BJ (cell line): ENCODE measurements at regions not wholly inside any gene's neighbourhood (a gene's known extent, or its start where the extent isn't known, plus 50 kb on each side); places are given as distances from the start of the nearest gene placed in this dataset.

Experiments
- CTCF ChIA-PET: fragments of 350-600 bp; formaldehyde crosslinking; extraction: SDS; loops from one replicate; lab custom pipeline; 2021; ENCODE audit warnings: antibody characterized with exemption, inconsistent platforms; lab: Yijun Ruan, JAX
- POLR2A ChIA-PET: fragments of 300-600 bp; sonication (Branson Sonifier 250); formaldehyde crosslinking; extraction: SDS; loops from one replicate; lab custom pipeline; 2021; ENCODE audit warnings: antibody characterized with exemption; lab: Charles Lee
- DNase-seq: peaks from one replicate; pipeline ENCODE4 v3.0.0-alpha.2; 2011; ENCODE audit warnings: low read depth
- H3K27me3 ChIP-seq: 2 replicates; pipeline ENCODE4 v1.6.0; 2011; ENCODE audit warnings: low read length; ENCODE audit not compliant: control insufficient read depth, insufficient read depth
- H3K36me3 ChIP-seq: 2 replicates; pipeline ENCODE4 v1.5.1; 2011; ENCODE audit warnings: low read length; ENCODE audit not compliant: control insufficient read depth, insufficient read depth
- H3K4me3 ChIP-seq: 2 replicates; pipeline ENCODE4 v1.5.1; 2011; ENCODE audit warnings: low read depth, mild to moderate bottlenecking, control low read depth, low read length
- TF ChIP-seq, protein P1 (sequence below): IDR thresholded peaks from 2 replicates; pipeline ENCODE4 v1.5.1; 2011; ENCODE audit warnings: low read depth, mild to moderate bottlenecking, control low read depth, inconsistent platforms, low read length, moderate library complexity; ENCODE audit not compliant: insufficient read depth

- no peaks in the 10 kb centered on the region for H3K36me3 ChIP-seq
- TF ChIP-seq, protein P1, sequence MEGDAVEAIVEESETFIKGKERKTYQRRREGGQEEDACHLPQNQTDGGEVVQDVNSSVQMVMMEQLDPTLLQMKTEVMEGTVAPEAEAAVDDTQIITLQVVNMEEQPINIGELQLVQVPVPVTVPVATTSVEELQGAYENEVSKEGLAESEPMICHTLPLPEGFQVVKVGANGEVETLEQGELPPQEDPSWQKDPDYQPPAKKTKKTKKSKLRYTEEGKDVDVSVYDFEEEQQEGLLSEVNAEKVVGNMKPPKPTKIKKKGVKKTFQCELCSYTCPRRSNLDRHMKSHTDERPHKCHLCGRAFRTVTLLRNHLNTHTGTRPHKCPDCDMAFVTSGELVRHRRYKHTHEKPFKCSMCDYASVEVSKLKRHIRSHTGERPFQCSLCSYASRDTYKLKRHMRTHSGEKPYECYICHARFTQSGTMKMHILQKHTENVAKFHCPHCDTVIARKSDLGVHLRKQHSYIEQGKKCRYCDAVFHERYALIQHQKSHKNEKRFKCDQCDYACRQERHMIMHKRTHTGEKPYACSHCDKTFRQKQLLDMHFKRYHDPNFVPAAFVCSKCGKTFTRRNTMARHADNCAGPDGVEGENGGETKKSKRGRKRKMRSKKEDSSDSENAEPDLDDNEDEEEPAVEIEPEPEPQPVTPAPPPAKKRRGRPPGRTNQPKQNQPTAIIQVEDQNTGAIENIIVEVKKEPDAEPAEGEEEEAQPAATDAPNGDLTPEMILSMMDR: no peak
- CTCF ChIA-PET: interaction anchor here (14.7 kb wide), 1 partner anchor 150 kb away, joined by 474 read pairs; no protein-coding TSS in a partner anchor
- no peaks in the 10 kb centered on the region for H3K27me3 ChIP-seq
- no peak for DNase-seq
- POLR2A ChIA-PET: no interaction called here
- peak overlapping the region; percentile 15; the same call in 1 of the 2 replicates for H3K4me3 ChIP-seq
These were observed 103.9 kb downstream of the EBNA1BP2 start for GRCh38 chr1:43067977-43068751.

GRCh38 chr1:43067233-43067745 lies 104.8 kb downstream of the EBNA1BP2 start:
- no peak for DNase-seq
- no peak overlapping the region for H3K4me3 ChIP-seq
- ChIA-PET CTCF (interaction anchor here (14.7 kb wide), 1 partner anchor 149 kb away, joined by 474 read pairs; no protein-coding TSS in a partner anchor), POLR2A (no interaction called here)
- H3K27me3 ChIP-seq: no peaks in the 10 kb centered on the region
- no peaks in the 10 kb centered on the region for H3K36me3 ChIP-seq
- TF ChIP-seq, protein P1: no peak

DNA sequence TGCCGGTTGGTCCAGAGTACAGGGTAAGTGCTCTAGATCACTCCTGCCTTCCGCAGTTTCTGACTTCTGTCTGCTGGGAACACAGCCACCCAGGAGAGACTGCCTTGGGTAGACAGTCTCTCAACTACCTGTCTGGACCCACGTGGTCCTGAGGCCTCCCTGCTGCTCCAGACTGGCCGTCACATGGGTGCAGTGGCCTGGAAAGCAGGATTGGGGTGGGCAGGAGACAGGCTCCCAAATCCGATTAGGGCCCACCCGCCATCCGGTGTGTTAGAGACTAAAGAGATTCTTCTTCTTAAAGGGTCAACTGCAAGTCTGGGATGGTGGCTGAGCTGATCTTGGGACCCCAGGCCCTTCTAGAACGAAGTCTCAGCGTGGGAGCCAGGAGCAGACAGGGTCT lies 105.5 kb downstream of the EBNA1BP2 start:
- CTCF ChIA-PET: interaction anchor here (0.7 to 14.7 kb wide), 2 partner anchors 16 to 148 kb away, joined by 4 to 474 read pairs; no protein-coding TSS in a partner anchor
- Histone ChIP-seq H3K36me3 (no peaks in the 10 kb centered on the region), H3K4me3 (no peak overlapping the region), H3K27me3 (no peaks in the 10 kb centered on the region)
- POLR2A ChIA-PET: no interaction called here
- TF ChIP-seq, protein P1: no peak
- no peak for DNase-seq

- DNase-seq: no peak
- H3K27me3 ChIP-seq: no peaks in the 10 kb centered on the region
- ChIA-PET CTCF (interaction anchor here (0.7 to 14.7 kb wide), 2 partner anchors 15 to 147 kb away, joined by 4 to 474 read pairs; no protein-coding TSS in a partner anchor), POLR2A (no interaction called here)
- TF ChIP-seq, protein P1: no peak
- H3K4me3 ChIP-seq: no peak overlapping the region
- no peaks in the 10 kb centered on the region for H3K36me3 ChIP-seq
These were observed 106.3 kb downstream of the EBNA1BP2 start for GRCh38 chr1:43065616-43066399.

DNA sequence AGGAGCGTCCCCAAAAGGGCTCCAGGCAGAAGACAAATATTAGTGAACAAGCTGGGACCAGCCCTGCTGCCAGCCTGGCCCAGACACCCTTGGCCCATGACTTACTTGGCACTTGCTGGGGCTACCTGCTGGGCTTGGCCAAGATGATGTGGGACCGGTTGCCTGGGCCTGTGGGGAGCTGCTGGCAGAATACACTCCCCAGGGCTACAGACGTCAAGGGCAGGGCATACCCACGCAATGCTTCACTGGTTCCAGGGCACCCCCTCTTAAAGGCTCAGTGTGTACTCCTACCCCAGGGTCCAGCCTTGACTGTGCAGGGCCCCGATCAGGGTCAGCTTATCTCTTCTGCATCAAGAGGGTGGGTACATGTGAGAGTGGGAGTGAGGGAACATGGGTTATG lies 106.5 kb upstream of the SLC2A1 start:
- no peaks in the 10 kb centered on the region for H3K27me3 ChIP-seq
- DNase-seq: no peak
- CTCF ChIA-PET: interaction anchor here (1.4 to 14.7 kb wide), 2 partner anchors 8 to 147 kb away, joined by 9 to 474 read pairs; no protein-coding TSS in a partner anchor
- no peak overlapping the region for H3K4me3 ChIP-seq
- no peaks in the 10 kb centered on the region for H3K36me3 ChIP-seq
- POLR2A ChIA-PET: no interaction called here
- TF ChIP-seq, protein P1: no peak
